ENCODE measurements at regions not wholly inside any gene's neighbourhood (a gene's known extent, or its start where the extent isn't known, plus 50 kb on each side); places are given as distances from the start of the nearest gene placed in this dataset.

GRCh38 chr6:159578629-159579028 lies 114.4 kb downstream of the SOD2 start:
- DNase-seq (no peak), ATAC-seq (ENCODE audit: low read depth) (no peak)
- Histone ChIP-seq H4K20me1 (ENCODE audit: control insufficient read depth, insufficient read depth, low read length, poor library complexity, severe bottlenecking) (no peaks in the 10 kb centered on the region), H3K4me3 (ENCODE audit: control extremely low read depth in 1 of 5, extremely low read depth in 1 of 5, insufficient read depth in 1 of 5, low read depth in 2 of 5, low read length in 4 of 5) (no peak overlapping the region), H3K27me3 (replicated peaks in 1 of 4; ENCODE audit: control extremely low read depth in 1 of 4, control insufficient read depth in 3 of 4, insufficient read depth in 4 of 4, low read length in 3 of 4) (peaks cover 0 to 9% (median 1%) of the 10 kb centered on the region in 4 experiments), H3K27ac (ENCODE audit: low read length in 2 of 2) (no peak overlapping the region), H3K9ac (ENCODE audit: low read length) (no peak overlapping the region), H3K4me2 (replicated peaks; ENCODE audit: low read depth, low read length, poor library complexity, severe bottlenecking) (no peak overlapping the region), H3K36me3 (replicated peaks in 1 of 2; ENCODE audit: control extremely low read depth in 1 of 2, control insufficient read depth in 1 of 2, extremely low read depth in 1 of 2, insufficient read depth in 2 of 2, low read length in 1 of 2) (no peaks in the 10 kb centered on the region), H3K79me2 (ENCODE audit: control insufficient read depth, insufficient read depth, low read length) (no peaks in the 10 kb centered on the region), H3K9me3 (ENCODE audit: control extremely low read depth in 1 of 3, control insufficient read depth in 2 of 3, insufficient read depth in 1 of 3, low read length in 2 of 3) (no peaks in the 10 kb centered on the region), H3K4me1 (ENCODE audit: control insufficient read depth in 2 of 2, insufficient read depth in 2 of 2, low read length in 2 of 2) (no peaks in the 10 kb centered on the region), H2AFZ (ENCODE audit: insufficient read depth, low read depth, low read length, poor library complexity, severe bottlenecking) (no peak overlapping the region)
- ChIA-PET POLR2A (no interaction called here), CTCF (no interaction called here)
- H3K4me1 Mint-ChIP-seq = no peaks in the 10 kb centered on the region
- intact Hi-C loops (cut with micrococcal nuclease) = no loop called here
- TF ChIP-seq EZH2 (IDR thresholded peaks at IDR 0.05; ENCODE audit: borderline replicate concordance, insufficient read depth, low read depth, low read length, poor library complexity, severe bottlenecking) (no peak), CTCF (IDR thresholded peaks at IDR 0.05) (no peak)
- no peak overlapping the region for H3K27ac Mint-ChIP-seq
- no peak overlapping the region for H3K4me3 Mint-ChIP-seq
- H3K9me3 Mint-ChIP-seq (ENCODE audit: insufficient read depth) = peaks cover 7% of the 10 kb centered on the region
- peaks cover 35% of the 10 kb centered on the region for H3K27me3 Mint-ChIP-seq
- WGBS (ENCODE audit: insufficient coverage) = 100% methylated on average over 2 of the region's 5 CpGs

GRCh38 chr6:159577564-159577963 lies 115.5 kb downstream of the SOD2 start:
- no peaks in the 10 kb centered on the region for H3K4me1 Mint-ChIP-seq

More at GRCh38 chr6:159577564-159577963, 115.5 kb downstream of the SOD2 start:
- no peak overlapping the region for H3K9ac ChIP-seq (ENCODE audit: low read length)
- peaks cover 0 to 9% (median 1%) of the 10 kb centered on the region in 4 experiments for H3K27me3 ChIP-seq (replicated peaks in 1 of 4; ENCODE audit: control extremely low read depth in 1 of 4, control insufficient read depth in 3 of 4, insufficient read depth in 4 of 4, low read length in 3 of 4)
- no peak overlapping the region for H3K27ac ChIP-seq (ENCODE audit: low read length in 2 of 2)
- H3K9me3 ChIP-seq (ENCODE audit: control extremely low read depth in 1 of 3, control insufficient read depth in 2 of 3, insufficient read depth in 1 of 3, low read length in 2 of 3) = peaks cover 0 to 3% (median 0%) of the 10 kb centered on the region in 3 donors
- H3K4me2 ChIP-seq (replicated peaks; ENCODE audit: low read depth, low read length, poor library complexity, severe bottlenecking) = no peak overlapping the region
- intact Hi-C loops (cut with micrococcal nuclease) = no loop called here
- no peaks in the 10 kb centered on the region for H4K20me1 ChIP-seq (ENCODE audit: control insufficient read depth, insufficient read depth, low read length, poor library complexity, severe bottlenecking)
- DNase-seq (no peak), ATAC-seq (ENCODE audit: low read depth) (no peak)
- no peaks in the 10 kb centered on the region for H3K36me3 ChIP-seq (replicated peaks in 1 of 2; ENCODE audit: control extremely low read depth in 1 of 2, control insufficient read depth in 1 of 2, extremely low read depth in 1 of 2, insufficient read depth in 2 of 2, low read length in 1 of 2)
- no peaks in the 10 kb centered on the region for H3K4me1 ChIP-seq (ENCODE audit: control insufficient read depth in 2 of 2, insufficient read depth in 2 of 2, low read length in 2 of 2)
- no peak overlapping the region for H2AFZ ChIP-seq (ENCODE audit: insufficient read depth, low read depth, low read length, poor library complexity, severe bottlenecking)
- no peak overlapping the region for H3K4me3 ChIP-seq (ENCODE audit: control extremely low read depth in 1 of 5, extremely low read depth in 1 of 5, insufficient read depth in 1 of 5, low read depth in 2 of 5, low read length in 4 of 5)
- no peak overlapping the region for H3K4me3 Mint-ChIP-seq
- ChIA-PET CTCF (no interaction called here), POLR2A (no interaction called here)
- peaks cover 40% of the 10 kb centered on the region for H3K27me3 Mint-ChIP-seq
- H3K9me3 Mint-ChIP-seq (ENCODE audit: insufficient read depth) = peaks cover 7% of the 10 kb centered on the region
- TF ChIP-seq CTCF (IDR thresholded peaks at IDR 0.05) = no peak
- no peak for TF ChIP-seq EZH2 (IDR thresholded peaks at IDR 0.05; ENCODE audit: borderline replicate concordance, insufficient read depth, low read depth, low read length, poor library complexity, severe bottlenecking)
- H3K27ac Mint-ChIP-seq = no peak overlapping the region
- WGBS (ENCODE audit: insufficient coverage) = 95% methylated on average over 4 of the region's 5 CpGs
- no peaks in the 10 kb centered on the region for H3K79me2 ChIP-seq (ENCODE audit: control insufficient read depth, insufficient read depth, low read length)

Measured in B cell (primary cell).